ENCODE measurements at regions not wholly inside any gene's neighbourhood (a gene's known extent, or its start where the extent isn't known, plus 50 kb on each side); places are given as distances from the start of the nearest gene placed in this dataset.

GRCh38 chr1:105793536-105794146 lies 1262.8 kb upstream of the PRMT6 start:
- no peaks in the 10 kb centered on the region for H3K9me3 ChIP-seq (ENCODE audit: insufficient read depth, low read length, severe bottlenecking)
- H2AFZ ChIP-seq (ENCODE audit: low read depth, low read length): no peak overlapping the region
- ATAC-seq (ENCODE audit: insufficient read depth, low read depth) (peak; percentile 69; the same call in 2 of the 3 replicates), DNase-seq (peak; percentile 53)
- H3K27me3 ChIP-seq (ENCODE audit: insufficient read depth, low read length, poor library complexity): no peaks in the 10 kb centered on the region
- no peak overlapping the region for H3K4me2 ChIP-seq (ENCODE audit: insufficient read depth, low read length)
- TF ChIP-seq EZH2 (IDR thresholded peaks at IDR 0.05; ENCODE audit: borderline replicate concordance, low read depth, low read length, severe bottlenecking) (no peak), CTCF (IDR thresholded peaks at IDR 0.05; ENCODE audit: borderline replicate concordance, extremely low read depth, low read length, poor library complexity, severe bottlenecking) (peak; percentile 86)
- H3K79me2 ChIP-seq (ENCODE audit: insufficient read depth, low read length): no peaks in the 10 kb centered on the region
- no peaks in the 10 kb centered on the region for H3K4me1 ChIP-seq (ENCODE audit: insufficient read depth, low read length)
- no peak overlapping the region for H3K27ac ChIP-seq (ENCODE audit: low read length)
- H3K36me3 ChIP-seq (ENCODE audit: insufficient read depth, low read length): no peaks in the 10 kb centered on the region
- no peaks in the 10 kb centered on the region for H4K20me1 ChIP-seq (ENCODE audit: insufficient read depth, low read length)
- no peak overlapping the region for H3K4me3 ChIP-seq (ENCODE audit: low read depth in 1 of 2, low read length in 2 of 2)
- H3K9ac ChIP-seq (ENCODE audit: low read depth, low read length): no peak overlapping the region

- no peak for ATAC-seq (ENCODE audit: insufficient read depth, low read depth)
Measured at GRCh38 chr1:105795741-105796140, 1260.7 kb upstream of the PRMT6 start.

GRCh38 chr1:105830571-105831146 lies 1225.8 kb upstream of the PRMT6 start:
- Histone ChIP-seq H3K4me2 (ENCODE audit: insufficient read depth, low read length) (peak overlapping the region; percentile 41; the same call in 1 of the 2 replicates), H3K36me3 (ENCODE audit: insufficient read depth, low read length) (no peaks in the 10 kb centered on the region), H3K9ac (ENCODE audit: low read depth, low read length) (no peak overlapping the region; the same call in 1 of the 2 replicates), H3K79me2 (ENCODE audit: insufficient read depth, low read length) (no peaks in the 10 kb centered on the region), H3K27ac (ENCODE audit: low read length) (peak overlapping the region; percentile 74), H3K9me3 (ENCODE audit: insufficient read depth, low read length, severe bottlenecking) (no peaks in the 10 kb centered on the region), H2AFZ (ENCODE audit: low read depth, low read length) (peak overlapping the region; percentile 59), H3K27me3 (ENCODE audit: insufficient read depth, low read length, poor library complexity) (no peaks in the 10 kb centered on the region), H3K4me1 (ENCODE audit: insufficient read depth, low read length) (peaks cover 20% of the 10 kb centered on the region), H4K20me1 (ENCODE audit: insufficient read depth, low read length) (no peaks in the 10 kb centered on the region), H3K4me3 (ENCODE audit: low read depth in 1 of 2, low read length in 2 of 2) (no peak overlapping the region)
- DNase-seq: peak; percentile 5
- ATAC-seq (ENCODE audit: insufficient read depth, low read depth): peak; percentile 94
- TF ChIP-seq CTCF (IDR thresholded peaks at IDR 0.05; ENCODE audit: borderline replicate concordance, extremely low read depth, low read length, poor library complexity, severe bottlenecking): no peak
- TF ChIP-seq EZH2 (IDR thresholded peaks at IDR 0.05; ENCODE audit: borderline replicate concordance, low read depth, low read length, severe bottlenecking): no peak

More at GRCh38 chr1:105795741-105796140, 1260.7 kb upstream of the PRMT6 start:
- Histone ChIP-seq H3K79me2 (ENCODE audit: insufficient read depth, low read length) (no peaks in the 10 kb centered on the region), H3K4me1 (ENCODE audit: insufficient read depth, low read length) (no peaks in the 10 kb centered on the region), H3K27ac (ENCODE audit: low read length) (no peak overlapping the region), H3K4me3 (ENCODE audit: low read depth in 1 of 2, low read length in 2 of 2) (no peak overlapping the region), H3K9ac (ENCODE audit: low read depth, low read length) (no peak overlapping the region), H3K27me3 (ENCODE audit: insufficient read depth, low read length, poor library complexity) (no peaks in the 10 kb centered on the region), H4K20me1 (ENCODE audit: insufficient read depth, low read length) (no peaks in the 10 kb centered on the region), H3K36me3 (ENCODE audit: insufficient read depth, low read length) (no peaks in the 10 kb centered on the region), H2AFZ (ENCODE audit: low read depth, low read length) (no peak overlapping the region), H3K9me3 (ENCODE audit: insufficient read depth, low read length, severe bottlenecking) (no peaks in the 10 kb centered on the region), H3K4me2 (ENCODE audit: insufficient read depth, low read length) (no peak overlapping the region)
- TF ChIP-seq CTCF (IDR thresholded peaks at IDR 0.05; ENCODE audit: borderline replicate concordance, extremely low read depth, low read length, poor library complexity, severe bottlenecking) (no peak), EZH2 (IDR thresholded peaks at IDR 0.05; ENCODE audit: borderline replicate concordance, low read depth, low read length, severe bottlenecking) (no peak)
- DNase-seq: no peak
